ENCODE measurements at regions not wholly inside any gene's neighbourhood (a gene's known extent, or its start where the extent isn't known, plus 50 kb on each side); places are given as distances from the start of the nearest gene placed in this dataset.

- H3K36me3 Mint-ChIP-seq (ENCODE audit: unreplicated experiment), result peaks cover 6% of the 10 kb centered on the region
- H3K27ac Mint-ChIP-seq (ENCODE audit: unreplicated experiment), result no peak overlapping the region
- TF ChIP-seq, protein P1, sequence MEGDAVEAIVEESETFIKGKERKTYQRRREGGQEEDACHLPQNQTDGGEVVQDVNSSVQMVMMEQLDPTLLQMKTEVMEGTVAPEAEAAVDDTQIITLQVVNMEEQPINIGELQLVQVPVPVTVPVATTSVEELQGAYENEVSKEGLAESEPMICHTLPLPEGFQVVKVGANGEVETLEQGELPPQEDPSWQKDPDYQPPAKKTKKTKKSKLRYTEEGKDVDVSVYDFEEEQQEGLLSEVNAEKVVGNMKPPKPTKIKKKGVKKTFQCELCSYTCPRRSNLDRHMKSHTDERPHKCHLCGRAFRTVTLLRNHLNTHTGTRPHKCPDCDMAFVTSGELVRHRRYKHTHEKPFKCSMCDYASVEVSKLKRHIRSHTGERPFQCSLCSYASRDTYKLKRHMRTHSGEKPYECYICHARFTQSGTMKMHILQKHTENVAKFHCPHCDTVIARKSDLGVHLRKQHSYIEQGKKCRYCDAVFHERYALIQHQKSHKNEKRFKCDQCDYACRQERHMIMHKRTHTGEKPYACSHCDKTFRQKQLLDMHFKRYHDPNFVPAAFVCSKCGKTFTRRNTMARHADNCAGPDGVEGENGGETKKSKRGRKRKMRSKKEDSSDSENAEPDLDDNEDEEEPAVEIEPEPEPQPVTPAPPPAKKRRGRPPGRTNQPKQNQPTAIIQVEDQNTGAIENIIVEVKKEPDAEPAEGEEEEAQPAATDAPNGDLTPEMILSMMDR (IDR thresholded peaks at IDR 0.05; ENCODE audit: partially characterized antibody, unreplicated experiment), result no peak
- no peaks in the 10 kb centered on the region for H3K4me1 Mint-ChIP-seq (ENCODE audit: low read depth, unreplicated experiment)
- no peak for DNase-seq
- no peaks in the 10 kb centered on the region for H3K9me3 Mint-ChIP-seq (ENCODE audit: unreplicated experiment)
- no peak overlapping the region for H3K4me3 Mint-ChIP-seq (ENCODE audit: unreplicated experiment)
- peaks cover 6% of the 10 kb centered on the region for H3K27me3 Mint-ChIP-seq (ENCODE audit: unreplicated experiment)
Measured at GRCh38 chr17:73909186-73909585, 264.9 kb upstream of the SDK2 start.

- no peak for DNase-seq
- Mint-ChIP-seq H3K4me3 (ENCODE audit: unreplicated experiment) (no peak overlapping the region), H3K4me1 (ENCODE audit: low read depth, unreplicated experiment) (no peaks in the 10 kb centered on the region), H3K27ac (ENCODE audit: unreplicated experiment) (no peak overlapping the region), H3K27me3 (ENCODE audit: unreplicated experiment) (peaks cover 6% of the 10 kb centered on the region), H3K36me3 (ENCODE audit: unreplicated experiment) (peaks cover 12% of the 10 kb centered on the region), H3K9me3 (ENCODE audit: unreplicated experiment) (no peaks in the 10 kb centered on the region)
- TF ChIP-seq, protein P1 (IDR thresholded peaks at IDR 0.05; ENCODE audit: partially characterized antibody, unreplicated experiment), result no peak
Measured at GRCh38 chr17:73910206-73910605, 266.0 kb upstream of the SDK2 start.

GRCh38 chr17:73910821-73911515 is 266.7 kb upstream of the SDK2 start:
- TF ChIP-seq, protein P1 (IDR thresholded peaks at IDR 0.05; ENCODE audit: partially characterized antibody, unreplicated experiment), result no peak
- Mint-ChIP-seq H3K4me1 (ENCODE audit: low read depth, unreplicated experiment) (no peaks in the 10 kb centered on the region), H3K36me3 (ENCODE audit: unreplicated experiment) (peaks cover 14% of the 10 kb centered on the region), H3K9me3 (ENCODE audit: unreplicated experiment) (no peaks in the 10 kb centered on the region), H3K27ac (ENCODE audit: unreplicated experiment) (no peak overlapping the region), H3K27me3 (ENCODE audit: unreplicated experiment) (peaks cover 6% of the 10 kb centered on the region), H3K4me3 (ENCODE audit: unreplicated experiment) (no peak overlapping the region)
- DNase-seq, result no peak

DNA sequence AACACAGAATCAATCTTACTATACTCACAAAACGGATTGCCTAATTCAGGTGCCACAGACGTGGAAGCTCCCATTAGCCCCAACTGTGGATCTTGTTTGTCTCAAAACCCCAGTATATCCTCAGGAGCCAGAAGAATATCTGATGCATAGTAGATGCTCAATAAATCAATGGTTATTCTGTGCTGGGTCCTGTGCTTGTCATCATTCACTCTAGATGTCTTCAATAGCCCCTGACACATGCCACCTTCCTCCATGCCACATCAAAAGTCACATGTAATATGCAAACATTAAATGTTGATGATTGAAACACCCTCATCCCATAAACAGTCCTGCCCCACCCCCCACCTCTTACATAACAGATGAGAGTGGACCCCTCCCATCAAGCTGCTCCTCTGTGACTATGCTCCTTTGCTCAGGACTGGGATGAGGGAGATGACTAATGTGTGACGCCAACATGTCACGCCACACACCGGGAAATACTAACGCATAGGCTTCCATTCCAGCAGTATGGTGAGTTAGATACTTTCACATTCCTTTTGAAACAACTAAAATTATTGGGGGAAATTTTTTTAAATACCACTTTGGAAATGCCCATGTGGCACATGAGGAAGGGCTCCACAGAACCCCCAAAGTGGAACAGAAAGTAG is 267.6 kb upstream of the SDK2 start:
- TF ChIP-seq, protein P1 (IDR thresholded peaks at IDR 0.05; ENCODE audit: partially characterized antibody, unreplicated experiment), result no peak
- Mint-ChIP-seq H3K4me1 (ENCODE audit: low read depth, unreplicated experiment) (no peaks in the 10 kb centered on the region), H3K27me3 (ENCODE audit: unreplicated experiment) (peaks cover 6% of the 10 kb centered on the region), H3K9me3 (ENCODE audit: unreplicated experiment) (no peaks in the 10 kb centered on the region), H3K36me3 (ENCODE audit: unreplicated experiment) (peaks cover 10% of the 10 kb centered on the region), H3K4me3 (ENCODE audit: unreplicated experiment) (no peak overlapping the region), H3K27ac (ENCODE audit: unreplicated experiment) (no peak overlapping the region)
- no peak for DNase-seq

GRCh38 chr17:73912373-73912746 is 268.1 kb upstream of the SDK2 start:
- Mint-ChIP-seq H3K36me3 (ENCODE audit: unreplicated experiment) (peaks cover 10% of the 10 kb centered on the region), H3K4me1 (ENCODE audit: low read depth, unreplicated experiment) (no peaks in the 10 kb centered on the region), H3K27ac (ENCODE audit: unreplicated experiment) (no peak overlapping the region), H3K9me3 (ENCODE audit: unreplicated experiment) (no peaks in the 10 kb centered on the region), H3K27me3 (ENCODE audit: unreplicated experiment) (peaks cover 6% of the 10 kb centered on the region), H3K4me3 (ENCODE audit: unreplicated experiment) (no peak overlapping the region)
- DNase-seq, result no peak
- TF ChIP-seq, protein P1 (IDR thresholded peaks at IDR 0.05; ENCODE audit: partially characterized antibody, unreplicated experiment), result no peak

Data from glutamatergic neuron (in vitro differentiated cells).